Colonic mucosa (tissue), 4 donors: ENCODE measurements at regions not wholly inside any gene's neighbourhood (a gene's known extent, or its start where the extent isn't known, plus 50 kb on each side); places are given as distances from the start of the nearest gene placed in this dataset.

Experiments used
- DNase-seq: peaks from one replicate; pipeline ENCODE4 v3.0.0-alpha.2; 2020
- H3K27ac ChIP-seq: fragments of 200-600 bp; one replicate; pipeline ENCODE4 v1.8.0; 2021
- H3K27me3 ChIP-seq: fragments of 200-600 bp; one replicate; pipeline ENCODE4 v1.8.0; 2021
- H3K36me3 ChIP-seq: fragments of 200-600 bp; one replicate; pipeline ENCODE4 v1.8.0; 2021
- H3K4me1 ChIP-seq: fragments of 200-600 bp; one replicate; pipeline ENCODE4 v1.8.0; 2021; ENCODE audit warnings: mild to moderate bottlenecking
- H3K4me3 ChIP-seq: fragments of 200-600 bp; one replicate; pipeline ENCODE4 v1.8.0; 2021
- H3K9ac ChIP-seq, 2 donors: one replicate each; pipeline ENCODE4 v1.7.0; 2013; ENCODE audit warnings: control low read depth in 2 of 2, low read depth in 2 of 2, low read length in 2 of 2
- H3K9me3 ChIP-seq: fragments of 200-600 bp; one replicate; pipeline ENCODE4 v1.8.0; 2021
- intact Hi-C: fragments of 100-400 bp; cut with DNase I; formaldehyde crosslinking; loops from one replicate; pipeline ENCODE4 v1.14.1; 2022
- TF ChIP-seq, protein P1 (sequence below): fragments of 200-600 bp; IDR thresholded peaks from one replicate; pipeline ENCODE4 v1.8.0; 2022; ENCODE audit warnings: antibody characterized with exemption, mild to moderate bottlenecking
- donor health status: healthy.
- donor health status: DM: no; HTN: no; CAD: no.
- donor health status: DM: no; HTN: no; CAD: no.

DNA sequence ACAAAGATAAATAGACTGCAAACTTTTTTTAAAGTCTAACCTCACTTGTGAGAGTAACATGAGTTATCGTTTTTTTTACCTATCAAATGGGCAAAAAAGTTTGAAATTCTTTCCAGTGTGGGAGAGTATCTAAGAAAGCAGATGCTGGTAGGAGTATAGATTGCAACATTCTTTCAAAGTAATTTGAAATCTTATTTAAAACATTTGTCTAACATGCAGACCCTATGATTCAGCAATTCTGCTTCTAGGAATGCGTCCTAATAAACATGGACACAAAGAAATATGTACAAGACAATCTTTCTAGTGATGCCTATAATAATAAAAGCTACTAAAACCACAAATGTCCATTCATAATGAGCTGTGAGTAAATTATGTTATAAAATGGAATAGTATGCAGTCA, 110.4 kb upstream of the TMCC3 start:
- H3K27ac ChIP-seq, result no peak overlapping the region
- intact Hi-C loops, result loop anchor here (10.0 kb wide), 1 partner anchor 216 kb away; no protein-coding TSS in a partner anchor
- H3K4me3 ChIP-seq, result no peak overlapping the region
- TF ChIP-seq, protein P1, sequence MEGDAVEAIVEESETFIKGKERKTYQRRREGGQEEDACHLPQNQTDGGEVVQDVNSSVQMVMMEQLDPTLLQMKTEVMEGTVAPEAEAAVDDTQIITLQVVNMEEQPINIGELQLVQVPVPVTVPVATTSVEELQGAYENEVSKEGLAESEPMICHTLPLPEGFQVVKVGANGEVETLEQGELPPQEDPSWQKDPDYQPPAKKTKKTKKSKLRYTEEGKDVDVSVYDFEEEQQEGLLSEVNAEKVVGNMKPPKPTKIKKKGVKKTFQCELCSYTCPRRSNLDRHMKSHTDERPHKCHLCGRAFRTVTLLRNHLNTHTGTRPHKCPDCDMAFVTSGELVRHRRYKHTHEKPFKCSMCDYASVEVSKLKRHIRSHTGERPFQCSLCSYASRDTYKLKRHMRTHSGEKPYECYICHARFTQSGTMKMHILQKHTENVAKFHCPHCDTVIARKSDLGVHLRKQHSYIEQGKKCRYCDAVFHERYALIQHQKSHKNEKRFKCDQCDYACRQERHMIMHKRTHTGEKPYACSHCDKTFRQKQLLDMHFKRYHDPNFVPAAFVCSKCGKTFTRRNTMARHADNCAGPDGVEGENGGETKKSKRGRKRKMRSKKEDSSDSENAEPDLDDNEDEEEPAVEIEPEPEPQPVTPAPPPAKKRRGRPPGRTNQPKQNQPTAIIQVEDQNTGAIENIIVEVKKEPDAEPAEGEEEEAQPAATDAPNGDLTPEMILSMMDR, result no peak
- H3K4me1 ChIP-seq, result no peaks in the 10 kb centered on the region
- H3K27me3 ChIP-seq, result no peaks in the 10 kb centered on the region
- no peak for DNase-seq
- no peaks in the 10 kb centered on the region for H3K36me3 ChIP-seq
- H3K9ac ChIP-seq, result no peak overlapping the region
- H3K9me3 ChIP-seq, result no peaks in the 10 kb centered on the region

GRCh38 chr12:94756789-94757188, 106.4 kb upstream of the TMCC3 start:
- Histone ChIP-seq H3K9me3 (no peaks in the 10 kb centered on the region), H3K36me3 (no peaks in the 10 kb centered on the region), H3K4me3 (no peak overlapping the region), H3K27me3 (no peaks in the 10 kb centered on the region), H3K27ac (no peak overlapping the region), H3K9ac (no peak overlapping the region), H3K4me1 (no peaks in the 10 kb centered on the region)
- no peak for DNase-seq
- intact Hi-C loops, result no loop called here
- TF ChIP-seq, protein P1, result no peak

GRCh38 chr12:94755598-94755997, 105.2 kb upstream of the TMCC3 start:
- Histone ChIP-seq H3K9ac (no peak overlapping the region), H3K27ac (no peak overlapping the region), H3K4me3 (no peak overlapping the region), H3K4me1 (no peaks in the 10 kb centered on the region), H3K36me3 (no peaks in the 10 kb centered on the region), H3K9me3 (no peaks in the 10 kb centered on the region), H3K27me3 (no peaks in the 10 kb centered on the region)
- TF ChIP-seq, protein P1, result no peak
- DNase-seq, result no peak
- intact Hi-C loops, result no loop called here

DNA sequence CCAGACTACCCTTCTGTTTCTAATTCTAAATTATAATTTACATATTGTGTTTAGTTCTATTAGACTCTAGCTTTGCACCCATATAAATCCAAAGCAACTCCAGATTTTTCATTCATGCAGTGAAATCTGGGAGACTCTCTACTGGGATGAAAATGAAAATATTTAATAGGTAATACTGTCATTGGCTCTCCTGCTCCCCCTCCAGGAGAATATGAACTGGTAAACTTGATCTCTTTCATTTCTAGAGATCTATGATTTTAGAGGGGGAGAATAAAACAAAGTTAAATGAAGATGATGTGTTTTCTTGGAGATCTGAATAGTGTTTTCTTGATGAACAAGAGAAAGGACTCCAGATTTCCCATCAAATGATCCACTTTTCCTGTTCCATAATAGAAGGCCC, 104.3 kb upstream of the TMCC3 start:
- no peak overlapping the region for H3K9ac ChIP-seq
- no peaks in the 10 kb centered on the region for H3K36me3 ChIP-seq
- TF ChIP-seq, protein P1, result no peak
- no peaks in the 10 kb centered on the region for H3K9me3 ChIP-seq
- H3K27ac ChIP-seq, result no peak overlapping the region
- H3K4me3 ChIP-seq, result no peak overlapping the region
- DNase-seq, result no peak
- intact Hi-C loops, result no loop called here
- H3K4me1 ChIP-seq, result no peaks in the 10 kb centered on the region
- no peaks in the 10 kb centered on the region for H3K27me3 ChIP-seq

- intact Hi-C loops, result no loop called here
Observed at GRCh38 chr12:94753036-94753679, 102.8 kb upstream of the TMCC3 start.

More at GRCh38 chr12:94753036-94753679, 102.8 kb upstream of the TMCC3 start:
- Histone ChIP-seq H3K36me3 (no peaks in the 10 kb centered on the region), H3K27me3 (no peaks in the 10 kb centered on the region), H3K9ac (no peak overlapping the region), H3K4me1 (no peaks in the 10 kb centered on the region), H3K9me3 (no peaks in the 10 kb centered on the region), H3K4me3 (no peak overlapping the region), H3K27ac (no peak overlapping the region)
- TF ChIP-seq, protein P1, result no peak
- no peak for DNase-seq
